Neuronal stem cell (in vitro differentiated cells): ENCODE measurements at regions not wholly inside any gene's neighbourhood (a gene's known extent, or its start where the extent isn't known, plus 50 kb on each side); places are given as distances from the start of the nearest gene placed in this dataset.
A peak's percentile ranks its signal among the peaks of the same experiment; 100 is the strongest.

Experiments used
- DNase-seq: peaks from one replicate; pipeline ENCODE4 v3.0.0-alpha.2; 2013; ENCODE audit warnings: low spot score
- H2AFZ ChIP-seq: one replicate; pipeline ENCODE4 v1.6.1; 2013; ENCODE audit warnings: mild to moderate bottlenecking, low read length, inconsistent platforms
- H2AK5ac ChIP-seq: 2 replicates; pipeline ENCODE4 v1.6.1; 2013; ENCODE audit warnings: low read depth, mild to moderate bottlenecking, inconsistent platforms, low read length, moderate library complexity, mixed read lengths
- H2BK120ac ChIP-seq: 2 replicates; pipeline ENCODE4 v1.6.1; 2013; ENCODE audit warnings: low read depth, mild to moderate bottlenecking, inconsistent platforms, low read length, moderate library complexity, mixed read lengths
- H2BK12ac ChIP-seq: one replicate; pipeline ENCODE4 v1.6.1; 2013; ENCODE audit warnings: low read length, inconsistent platforms
- H2BK15ac ChIP-seq: 2 replicates; pipeline ENCODE4 v1.6.1; 2013; ENCODE audit warnings: mild to moderate bottlenecking, low read length, inconsistent platforms, mixed read lengths
- H2BK5ac ChIP-seq: one replicate; pipeline ENCODE4 v1.6.1; 2013; ENCODE audit warnings: inconsistent platforms, mild to moderate bottlenecking, low read length, moderate library complexity
- H3K14ac ChIP-seq: one replicate; pipeline ENCODE4 v1.6.1; 2013; ENCODE audit warnings: low read length, inconsistent platforms
- H3K18ac ChIP-seq: 2 replicates; pipeline ENCODE4 v1.6.1; 2013; ENCODE audit warnings: low read length, inconsistent platforms
- H3K23ac ChIP-seq: 2 replicates; pipeline ENCODE4 v1.6.1; 2013; ENCODE audit warnings: low read depth, mild to moderate bottlenecking, mixed read lengths, low read length, inconsistent platforms; ENCODE audit not compliant: poor library complexity
- H3K27ac ChIP-seq: replicated peaks from 3 replicates; pipeline ENCODE4 v1.5.1; 2013; ENCODE audit warnings: low read length, inconsistent platforms
- H3K27me3 ChIP-seq, 3 experiments: 2 replicates each; pipeline ENCODE4 v1.6.1; 2013; ENCODE audit warnings: low read length in 3 of 3, mild to moderate bottlenecking in 2 of 3, inconsistent platforms in 1 of 3, low read depth in 1 of 3, mixed read lengths in 1 of 3, moderate library complexity in 1 of 3; ENCODE audit not compliant: control insufficient read depth in 3 of 3, insufficient read depth in 3 of 3
- H3K36me3 ChIP-seq, 2 donors: replicated peaks in 1 of 2; 2 replicates each; pipeline ENCODE4 v1.6.1; 2013; ENCODE audit warnings: low read length in 2 of 2; ENCODE audit not compliant: control insufficient read depth in 2 of 2, insufficient read depth in 2 of 2
- H3K4ac ChIP-seq: 2 replicates; pipeline ENCODE4 v1.6.1; 2013; ENCODE audit warnings: inconsistent platforms, mild to moderate bottlenecking, low read length, moderate library complexity
- H3K4me1 ChIP-seq, 2 donors: 1 replicate in 1 of 2; 2 replicates in 1 of 2; pipeline ENCODE4 v1.6.1; 2013; ENCODE audit warnings: low read length in 2 of 2, low read depth in 1 of 2; ENCODE audit not compliant: control insufficient read depth in 2 of 2, insufficient read depth in 1 of 2
- H3K4me2 ChIP-seq: one replicate; pipeline ENCODE4 v1.6.1; 2013; ENCODE audit warnings: mild to moderate bottlenecking, low read length, inconsistent platforms; ENCODE audit not compliant: insufficient read depth, poor library complexity, severe bottlenecking
- H3K4me3 ChIP-seq, 2 donors: 2 replicates each; pipeline ENCODE4 v1.5.1; 2013; ENCODE audit warnings: low read length in 2 of 2, mild to moderate bottlenecking in 2 of 2, inconsistent platforms in 1 of 2, moderate library complexity in 1 of 2
- H3K79me1 ChIP-seq: one replicate; pipeline ENCODE4 v1.6.1; 2013; ENCODE audit warnings: low read depth, mild to moderate bottlenecking, inconsistent platforms, low read length, moderate library complexity
- H3K9ac ChIP-seq: one replicate; pipeline ENCODE4 v1.6.1; 2013; ENCODE audit warnings: mild to moderate bottlenecking, low read depth, low read length, inconsistent platforms; ENCODE audit not compliant: poor library complexity
- H3K9me3 ChIP-seq, 2 donors: replicated peaks in 1 of 2; 2 replicates each; pipeline versions ENCODE3 to v1.6.1; 2013; ENCODE audit warnings: low read length in 2 of 2, mild to moderate bottlenecking in 2 of 2, inconsistent platforms in 1 of 2, low read depth in 1 of 2, mixed read lengths in 1 of 2, moderate library complexity in 1 of 2; ENCODE audit not compliant: control insufficient read depth in 2 of 2, insufficient read depth in 1 of 2
- H4K8ac ChIP-seq: one replicate; pipeline ENCODE4 v1.6.1; 2013; ENCODE audit warnings: low read depth, mild to moderate bottlenecking, inconsistent platforms, low read length, moderate library complexity
- H4K91ac ChIP-seq: one replicate; pipeline ENCODE4 v1.6.1; 2013; ENCODE audit warnings: low read length, low read depth, mild to moderate bottlenecking, inconsistent platforms; ENCODE audit not compliant: poor library complexity
- WGBS, 2 donors: extraction: QIAGEN DNeasy Blood & Tissue Kit; methylation state at CpG; one replicate each; pipeline ENCODE4 v1.1.7; 2013; ENCODE audit warnings: missing lambda C conversion rate in 2 of 2, mixed read lengths in 1 of 2; ENCODE audit not compliant: insufficient read length in 2 of 2, insufficient replicate concordance in 1 of 2; ENCODE audit errors: extremely low coverage in 2 of 2; 5-methylcytosine and 5-hydroxymethylcytosine counted together

GRCh38 chr12:60311940-60312339, 716.1 kb downstream of the SLC16A7 start:
- Histone ChIP-seq H3K4ac (no peak overlapping the region), H3K18ac (no peak overlapping the region), H3K9me3 (no peaks in the 10 kb centered on the region), H3K4me2 (no peak overlapping the region), H2BK12ac (no peak overlapping the region), H2BK120ac (no peak overlapping the region), H2AK5ac (no peak overlapping the region), H3K4me3 (no peak overlapping the region), H3K4me1 (no peaks in the 10 kb centered on the region), H4K91ac (no peak overlapping the region), H4K8ac (no peak overlapping the region), H2AFZ (no peak overlapping the region), H3K23ac (no peak overlapping the region), H2BK5ac (no peak overlapping the region), H3K79me1 (no peaks in the 10 kb centered on the region), H3K14ac (no peak overlapping the region), H3K27me3 (no peaks in the 10 kb centered on the region), H3K36me3 (no peaks in the 10 kb centered on the region), H3K9ac (no peak overlapping the region), H2BK15ac (no peak overlapping the region), H3K27ac (no peak overlapping the region)
- no peak for DNase-seq
- no CpG with 5 or more reads among the region's 2 CpGs for WGBS, 2 donors

- H3K4me3 ChIP-seq = no peak overlapping the region
- no peaks in the 10 kb centered on the region for H3K9me3 ChIP-seq
- H3K14ac ChIP-seq = no peak overlapping the region
- no CpG with 5 or more reads among the region's 1 CpG for WGBS, 2 donors
- H3K4me2 ChIP-seq = no peak overlapping the region
- no peak overlapping the region for H2AFZ ChIP-seq
- no peak overlapping the region for H3K9ac ChIP-seq
- no peak overlapping the region for H3K18ac ChIP-seq
- no peak overlapping the region for H3K4ac ChIP-seq
- H3K79me1 ChIP-seq = no peaks in the 10 kb centered on the region
- no peak overlapping the region for H2BK120ac ChIP-seq
- no peak overlapping the region for H4K8ac ChIP-seq
- H4K91ac ChIP-seq = no peak overlapping the region
- no peaks in the 10 kb centered on the region for H3K27me3 ChIP-seq
- H3K27ac ChIP-seq = no peak overlapping the region
- H2BK12ac ChIP-seq = no peak overlapping the region
- no peak overlapping the region for H2BK5ac ChIP-seq
- no peak overlapping the region for H2BK15ac ChIP-seq
- DNase-seq = no peak
- H2AK5ac ChIP-seq = no peak overlapping the region
- no peaks in the 10 kb centered on the region for H3K36me3 ChIP-seq
- no peak overlapping the region for H3K23ac ChIP-seq
- no peaks in the 10 kb centered on the region for H3K4me1 ChIP-seq
These were observed 721.5 kb downstream of the SLC16A7 start for GRCh38 chr12:60317361-60317760.

GRCh38 chr12:60324746-60325145, 728.9 kb downstream of the SLC16A7 start:
- no peak overlapping the region for H3K9ac ChIP-seq
- no peaks in the 10 kb centered on the region for H3K27me3 ChIP-seq
- peak overlapping the region; percentile 38 for H3K14ac ChIP-seq
- no CpG with 5 or more reads among the region's 1 CpG for WGBS, 2 donors
- H3K18ac ChIP-seq = no peak overlapping the region
- no peak overlapping the region for H3K23ac ChIP-seq
- DNase-seq = no peak
- no peaks in the 10 kb centered on the region for H3K79me1 ChIP-seq
- H2BK5ac ChIP-seq = no peak overlapping the region
- no peak overlapping the region for H2BK12ac ChIP-seq
- H3K4me1 ChIP-seq = no peaks in the 10 kb centered on the region
- H3K36me3 ChIP-seq = no peaks in the 10 kb centered on the region
- no peak overlapping the region for H3K4me3 ChIP-seq
- no peak overlapping the region for H4K8ac ChIP-seq
- no peak overlapping the region for H3K4ac ChIP-seq
- H2AK5ac ChIP-seq = no peak overlapping the region
- H4K91ac ChIP-seq = no peak overlapping the region
- H3K27ac ChIP-seq = no peak overlapping the region
- no peak overlapping the region for H2AFZ ChIP-seq
- H3K9me3 ChIP-seq = no peaks in the 10 kb centered on the region
- no peak overlapping the region for H2BK15ac ChIP-seq
- H3K4me2 ChIP-seq = no peak overlapping the region
- H2BK120ac ChIP-seq = no peak overlapping the region

- no peak overlapping the region for H2BK5ac ChIP-seq
- H3K79me1 ChIP-seq = no peaks in the 10 kb centered on the region
- H3K4me3 ChIP-seq = no peak overlapping the region
- H3K18ac ChIP-seq = no peak overlapping the region
- no peak overlapping the region for H3K14ac ChIP-seq
- H3K9ac ChIP-seq = no peak overlapping the region
- H3K9me3 ChIP-seq = no peaks in the 10 kb centered on the region
- H3K36me3 ChIP-seq = no peaks in the 10 kb centered on the region
- no peak overlapping the region for H2BK12ac ChIP-seq
- H4K8ac ChIP-seq = no peak overlapping the region
- no peaks in the 10 kb centered on the region for H3K27me3 ChIP-seq
- no peak overlapping the region for H4K91ac ChIP-seq
- H3K4ac ChIP-seq = no peak overlapping the region
- H2BK15ac ChIP-seq = no peak overlapping the region
- H2AFZ ChIP-seq = no peak overlapping the region
- H2BK120ac ChIP-seq = no peak overlapping the region
- WGBS, 2 donors = no CpG with 5 or more reads among the region's 6 CpGs
- no peak overlapping the region for H3K23ac ChIP-seq
- H3K4me2 ChIP-seq = no peak overlapping the region
- H2AK5ac ChIP-seq = no peak overlapping the region
- no peaks in the 10 kb centered on the region for H3K4me1 ChIP-seq
- H3K27ac ChIP-seq = no peak overlapping the region
- DNase-seq = no peak
These were observed 737.6 kb downstream of the SLC16A7 start for GRCh38 chr12:60333461-60333860.
